Fibroblast of villous mesenchyme (primary cell): ENCODE measurements at regions not wholly inside any gene's neighbourhood (a gene's known extent, or its start where the extent isn't known, plus 50 kb on each side); places are given as distances from the start of the nearest gene placed in this dataset.
A peak's percentile ranks its signal among the peaks of the same experiment; 100 is the strongest.
"Not testable (repeated sequence)": the region's sequence is repeated elsewhere in the genome, so short reads cannot be mapped to it uniquely, and the experiment has no call there.

Experiments used
- DNase-seq: peaks from one replicate; pipeline ENCODE4 v3.0.0-alpha.2; 2010; ENCODE audit warnings: low read depth
- H3K4me3 ChIP-seq: 2 replicates; pipeline ENCODE4 v1.5.1; 2011; ENCODE audit warnings: low read depth, mild to moderate bottlenecking, low read length
- TF ChIP-seq, protein P1 (sequence below): IDR thresholded peaks from 2 replicates; pipeline ENCODE4 v1.5.1; 2012; ENCODE audit warnings: low read depth, mild to moderate bottlenecking, low read length; ENCODE audit not compliant: insufficient read depth

DNA sequence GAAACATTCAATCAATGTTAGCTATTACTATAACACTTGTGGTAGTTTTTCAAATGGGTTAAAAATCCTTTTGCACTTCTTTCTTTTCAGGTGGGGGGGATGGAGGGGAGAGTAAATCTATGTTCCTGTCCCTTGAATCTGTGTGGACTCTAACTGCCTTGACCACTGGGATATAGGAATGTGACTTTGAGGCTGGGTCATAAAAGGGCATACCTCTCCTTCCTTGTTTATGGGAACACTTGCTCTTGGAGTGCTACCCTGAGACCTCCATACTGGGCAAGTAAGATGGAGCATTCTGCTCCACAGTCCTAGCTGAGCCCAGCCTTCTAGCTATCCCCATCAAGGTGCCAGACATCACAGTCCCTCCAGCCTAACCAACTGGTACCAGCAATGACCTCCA is 89.3 kb upstream of the SIM2 start:
- TF ChIP-seq, protein P1, sequence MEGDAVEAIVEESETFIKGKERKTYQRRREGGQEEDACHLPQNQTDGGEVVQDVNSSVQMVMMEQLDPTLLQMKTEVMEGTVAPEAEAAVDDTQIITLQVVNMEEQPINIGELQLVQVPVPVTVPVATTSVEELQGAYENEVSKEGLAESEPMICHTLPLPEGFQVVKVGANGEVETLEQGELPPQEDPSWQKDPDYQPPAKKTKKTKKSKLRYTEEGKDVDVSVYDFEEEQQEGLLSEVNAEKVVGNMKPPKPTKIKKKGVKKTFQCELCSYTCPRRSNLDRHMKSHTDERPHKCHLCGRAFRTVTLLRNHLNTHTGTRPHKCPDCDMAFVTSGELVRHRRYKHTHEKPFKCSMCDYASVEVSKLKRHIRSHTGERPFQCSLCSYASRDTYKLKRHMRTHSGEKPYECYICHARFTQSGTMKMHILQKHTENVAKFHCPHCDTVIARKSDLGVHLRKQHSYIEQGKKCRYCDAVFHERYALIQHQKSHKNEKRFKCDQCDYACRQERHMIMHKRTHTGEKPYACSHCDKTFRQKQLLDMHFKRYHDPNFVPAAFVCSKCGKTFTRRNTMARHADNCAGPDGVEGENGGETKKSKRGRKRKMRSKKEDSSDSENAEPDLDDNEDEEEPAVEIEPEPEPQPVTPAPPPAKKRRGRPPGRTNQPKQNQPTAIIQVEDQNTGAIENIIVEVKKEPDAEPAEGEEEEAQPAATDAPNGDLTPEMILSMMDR, result no peak
- DNase-seq, result no peak
- no peak overlapping the region for H3K4me3 ChIP-seq

DNA sequence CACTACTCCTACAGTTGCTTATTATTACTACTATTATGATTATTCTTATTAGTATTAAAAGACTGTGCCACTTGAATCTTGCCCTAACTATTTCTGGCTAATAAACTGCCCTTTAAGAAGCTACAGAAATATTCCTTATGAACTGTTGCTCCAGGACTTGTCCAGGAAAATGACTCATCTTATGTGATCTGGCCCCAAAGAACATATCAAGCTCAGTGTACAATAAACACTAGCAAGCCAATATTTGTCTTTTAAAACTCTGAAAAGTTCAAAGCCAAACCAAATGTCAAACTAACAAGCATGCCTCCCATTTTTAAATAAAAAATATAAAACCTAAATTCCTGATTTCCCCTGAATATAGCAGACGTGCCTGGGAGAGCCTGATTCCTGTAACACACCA is 88.7 kb upstream of the SIM2 start:
- no peak overlapping the region for H3K4me3 ChIP-seq
- DNase-seq, result peak; percentile 10
- TF ChIP-seq, protein P1, result no peak

DNA sequence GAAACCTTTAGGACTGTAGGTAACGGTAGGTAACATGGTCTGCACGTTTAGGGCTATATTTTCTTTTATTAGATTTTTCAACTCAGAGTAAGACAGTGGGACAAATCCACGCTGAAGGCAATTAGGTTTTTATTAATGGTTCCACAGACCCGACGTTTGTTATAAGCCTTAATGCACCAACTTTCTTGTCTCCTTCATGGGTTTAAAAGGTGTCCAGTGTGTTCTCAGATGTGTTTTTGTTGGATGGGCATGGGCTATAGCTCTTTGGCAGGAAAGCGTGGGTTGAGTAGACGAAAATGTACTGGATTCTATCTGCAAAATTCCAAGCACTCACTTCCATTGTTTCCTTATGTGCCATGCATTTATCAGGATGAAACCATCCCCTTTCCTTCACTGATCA is 88.0 kb upstream of the SIM2 start:
- no peak overlapping the region for H3K4me3 ChIP-seq
- TF ChIP-seq, protein P1, result no peak
- DNase-seq, result no peak

DNA sequence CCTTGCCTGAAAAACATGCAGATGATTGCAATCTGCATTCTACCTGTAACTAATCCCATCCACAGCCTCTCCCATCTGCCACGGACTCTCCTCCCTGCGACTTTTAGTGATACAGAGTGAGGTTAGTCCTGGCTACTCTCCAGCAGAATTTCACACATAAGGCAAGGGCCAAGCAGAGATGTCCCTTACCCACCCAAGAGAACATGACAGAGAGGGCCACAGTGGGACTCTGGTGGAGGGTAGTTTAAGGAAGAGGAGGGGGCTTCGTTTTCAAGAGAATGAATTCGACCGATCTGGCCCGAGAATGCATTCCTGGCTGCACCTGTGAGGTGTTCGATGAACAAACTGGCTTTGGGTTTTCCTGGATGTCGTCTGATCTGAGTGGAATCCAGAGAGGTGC is 87.5 kb upstream of the SIM2 start:
- no peak for DNase-seq
- TF ChIP-seq, protein P1, result no peak
- no peak overlapping the region for H3K4me3 ChIP-seq

DNA sequence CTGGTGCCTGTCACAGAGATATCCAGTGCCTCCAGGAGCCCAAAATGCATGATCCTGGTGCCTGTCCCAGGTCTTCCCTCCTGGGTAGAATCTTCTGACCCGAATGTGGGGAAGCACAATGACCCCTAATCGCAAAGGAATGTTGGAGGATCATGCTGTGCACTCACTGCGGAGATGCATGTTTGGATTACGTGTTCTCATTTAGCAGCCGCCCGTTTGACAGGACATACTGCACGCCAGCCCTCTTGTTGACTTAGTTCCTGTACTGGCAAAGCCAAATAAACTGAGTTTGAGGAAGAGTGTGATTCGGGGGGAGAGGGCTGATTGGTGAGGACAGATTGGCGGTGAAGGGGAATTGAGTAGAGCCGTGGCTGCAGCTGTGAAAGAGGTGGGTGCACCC is 85.9 kb upstream of the SIM2 start:
- no peak for DNase-seq
- TF ChIP-seq, protein P1, result no peak
- H3K4me3 ChIP-seq, result no peak overlapping the region

DNA sequence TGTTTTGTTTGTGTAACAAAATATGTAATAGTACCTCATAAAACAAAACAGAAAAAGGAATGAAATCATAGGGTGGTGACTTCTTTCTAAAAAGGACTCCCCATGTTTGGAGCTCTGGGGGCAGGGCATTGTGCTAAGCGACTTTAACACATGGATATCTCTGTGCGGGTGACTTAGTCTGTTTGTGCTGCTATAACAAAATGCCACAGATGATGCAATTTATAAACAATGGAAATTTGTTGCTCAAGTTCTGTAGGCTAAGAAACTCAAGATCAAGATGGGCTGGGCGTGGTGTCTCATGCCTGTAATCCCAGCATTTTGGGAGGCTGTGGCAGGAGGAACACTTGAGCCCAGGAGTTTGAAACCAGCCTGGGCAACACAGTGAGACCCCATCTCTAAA is 85.4 kb upstream of the SIM2 start:
- DNase-seq, result no peak
- H3K4me3 ChIP-seq, result no peak overlapping the region
- TF ChIP-seq, protein P1, result no peak

DNA sequence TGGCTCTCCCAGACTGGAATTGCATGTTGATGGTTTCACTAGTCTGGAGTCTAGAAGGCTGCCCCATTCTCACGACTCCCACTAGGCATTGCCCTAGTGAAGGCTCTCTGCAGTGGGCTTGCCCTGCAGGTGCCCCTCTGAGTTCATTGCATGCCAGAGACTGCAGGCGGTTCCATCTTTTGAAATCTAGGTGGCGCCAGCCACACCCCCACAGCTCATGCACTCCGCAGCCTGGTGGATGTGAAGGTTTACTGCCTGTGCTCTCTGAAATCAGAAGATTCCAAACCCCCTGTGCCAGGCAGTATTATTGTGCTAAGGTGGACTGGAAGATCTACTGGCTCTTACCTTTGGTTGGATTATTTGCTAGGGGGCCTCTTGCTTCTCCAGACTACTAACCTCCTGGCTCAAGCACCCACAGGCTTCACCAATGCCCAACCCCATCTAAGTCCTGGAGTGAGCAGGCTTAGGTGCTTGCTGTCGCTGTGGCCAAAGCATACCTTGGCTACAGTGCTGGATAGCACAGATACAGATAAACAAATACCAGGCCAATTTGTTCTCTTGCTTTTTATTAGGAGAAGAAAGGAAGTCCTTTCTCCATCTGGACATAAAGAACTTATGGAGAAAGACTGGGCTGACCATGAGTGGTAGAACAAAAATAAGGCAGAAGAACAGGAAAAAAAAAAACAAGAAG is 83.5 kb upstream of the SIM2 start:
- TF ChIP-seq, protein P1, result peak; percentile 47

DNA sequence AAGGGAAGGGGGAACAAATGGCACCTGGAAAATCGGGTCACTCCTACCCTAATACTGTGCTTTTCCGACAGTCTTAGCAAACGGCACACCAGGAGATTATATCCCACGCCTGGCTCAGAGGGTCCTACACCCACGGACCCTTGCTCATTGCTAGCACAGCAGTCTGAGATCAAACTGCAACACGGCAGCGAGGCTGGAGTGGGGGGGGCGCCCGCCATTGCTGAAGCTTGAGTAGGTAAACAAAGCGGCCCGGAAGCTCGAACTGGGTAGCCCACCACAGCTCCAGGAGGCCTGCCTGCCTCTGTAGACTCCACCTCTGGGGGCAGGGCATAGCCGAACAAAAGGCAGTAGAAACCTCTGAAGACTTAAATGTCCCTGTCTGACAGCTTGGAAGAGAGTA is 82.1 kb upstream of the SIM2 start:
- not testable (repeated sequence) for H3K4me3 ChIP-seq, DNase-seq

More for the DNA sequence above, 83.5 kb upstream of the SIM2 start:
- no peak overlapping the region for H3K4me3 ChIP-seq
- DNase-seq, result no peak

DNA sequence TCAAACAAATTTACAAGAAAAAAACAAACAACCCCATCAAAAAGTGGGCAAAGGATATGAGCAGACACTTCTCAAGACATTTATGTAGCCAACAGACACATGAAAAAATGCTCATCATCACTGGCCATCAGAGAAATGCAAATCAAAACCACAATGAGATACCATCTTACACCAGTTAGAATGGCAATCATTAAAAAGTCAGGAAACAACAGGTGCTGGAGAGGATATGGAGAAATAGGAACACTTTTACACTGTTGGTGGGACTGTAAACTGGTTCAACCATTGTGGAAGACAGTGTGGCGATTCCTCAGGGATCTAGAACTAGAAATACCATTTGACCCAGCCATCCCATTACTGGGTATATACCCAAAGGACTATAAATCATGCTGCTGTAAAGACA is 77.1 kb upstream of the SIM2 start:
- not testable (repeated sequence) for H3K4me3 ChIP-seq, DNase-seq
